ENCODE measurements at regions not wholly inside any gene's neighbourhood (a gene's known extent, or its start where the extent isn't known, plus 50 kb on each side); places are given as distances from the start of the nearest gene placed in this dataset.

DNA sequence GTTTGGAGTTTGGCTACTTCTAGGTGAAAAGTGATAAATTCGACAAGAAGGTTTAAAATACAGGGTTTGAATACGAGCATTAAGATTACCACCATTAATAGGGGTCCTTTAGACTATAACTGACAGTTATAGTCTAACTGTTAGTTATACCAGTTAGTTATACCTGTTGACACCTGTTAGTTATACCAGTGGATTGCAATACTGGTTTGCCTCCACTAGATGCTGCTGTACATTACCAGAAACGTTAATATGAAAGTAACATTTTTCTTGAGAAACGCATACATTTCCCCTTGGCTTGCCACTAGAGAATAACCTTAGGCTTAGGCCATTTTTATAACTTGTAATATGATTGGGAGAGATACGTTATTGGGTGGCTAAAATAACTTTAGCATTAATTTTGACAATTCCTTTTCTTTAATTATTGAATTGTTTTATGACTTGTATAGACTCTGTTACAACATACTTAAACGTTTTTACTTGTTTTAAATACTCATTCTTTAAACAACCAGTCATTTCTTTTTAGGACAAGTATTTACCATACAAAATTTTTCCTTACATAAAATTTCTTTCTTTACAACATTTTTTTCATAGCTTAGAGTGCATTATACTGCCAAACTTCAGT lies 911.2 kb downstream of the FSTL5 start:
- ChIA-PET CTCF (no interaction called here), POLR2A (ENCODE audit: low non-redundant PET) (no interaction called here)
- H3K4me1 ChIP-seq (ENCODE audit: insufficient read depth, low read length, poor library complexity, severe bottlenecking): no peaks in the 10 kb centered on the region
- H3K27ac ChIP-seq (ENCODE audit: low read depth, low read length, poor library complexity, severe bottlenecking): no peak overlapping the region
- no peak overlapping the region for H3K4me3 ChIP-seq (ENCODE audit: low read depth, low read length, poor library complexity, severe bottlenecking)
- no peaks in the 10 kb centered on the region for H3K36me3 ChIP-seq (ENCODE audit: insufficient read depth, low read length, poor library complexity, severe bottlenecking)
- peak; percentile 45 for DNase-seq (ENCODE audit: low spot score)
- TF ChIP-seq EZH2 (IDR thresholded peaks at IDR 0.05; ENCODE audit: borderline replicate concordance, low read depth, low read length, poor library complexity, severe bottlenecking) (no peak), CTCF (conservative IDR thresholded peaks at IDR 0.05; ENCODE audit: low read depth, low read length) (peak; percentile 80)
- BruUV-seq (replicated peaks): no TSS peak
- H3K27me3 ChIP-seq (replicated peaks; ENCODE audit: insufficient read depth, low read depth, low read length, poor library complexity): no peaks in the 10 kb centered on the region
- H3K9me3 ChIP-seq (ENCODE audit: low read depth, low read length, poor library complexity, severe bottlenecking): peaks cover 19% of the 10 kb centered on the region
- intact Hi-C loops (cut with micrococcal nuclease; ENCODE audit: unreplicated experiment): loop anchor here (10.0 kb wide), 3 partner anchors 912 to 1768 kb away; partner anchors contain the start of gene FSTL5

GRCh38 chr4:161249779-161250440 lies 913.9 kb downstream of the FSTL5 start:
- Histone ChIP-seq H3K4me1 (ENCODE audit: insufficient read depth, low read length, poor library complexity, severe bottlenecking) (no peaks in the 10 kb centered on the region), H3K27ac (ENCODE audit: low read depth, low read length, poor library complexity, severe bottlenecking) (no peak overlapping the region), H3K27me3 (replicated peaks; ENCODE audit: insufficient read depth, low read depth, low read length, poor library complexity) (no peaks in the 10 kb centered on the region), H3K9me3 (ENCODE audit: low read depth, low read length, poor library complexity, severe bottlenecking) (no peaks in the 10 kb centered on the region), H3K4me3 (ENCODE audit: low read depth, low read length, poor library complexity, severe bottlenecking) (no peak overlapping the region), H3K36me3 (ENCODE audit: insufficient read depth, low read length, poor library complexity, severe bottlenecking) (no peaks in the 10 kb centered on the region)
- TF ChIP-seq EZH2 (IDR thresholded peaks at IDR 0.05; ENCODE audit: borderline replicate concordance, low read depth, low read length, poor library complexity, severe bottlenecking) (no peak), CTCF (conservative IDR thresholded peaks at IDR 0.05; ENCODE audit: low read depth, low read length) (no peak)
- BruUV-seq (replicated peaks): no TSS peak
- POLR2A ChIA-PET (ENCODE audit: low non-redundant PET): no interaction called here
- no peak for DNase-seq (ENCODE audit: low spot score)
- CTCF ChIA-PET: no interaction called here
- intact Hi-C loops (cut with micrococcal nuclease; ENCODE audit: unreplicated experiment): loop anchor here (10.0 kb wide), 3 partner anchors 915 to 1765 kb away; partner anchors contain the start of gene FSTL5

DNA sequence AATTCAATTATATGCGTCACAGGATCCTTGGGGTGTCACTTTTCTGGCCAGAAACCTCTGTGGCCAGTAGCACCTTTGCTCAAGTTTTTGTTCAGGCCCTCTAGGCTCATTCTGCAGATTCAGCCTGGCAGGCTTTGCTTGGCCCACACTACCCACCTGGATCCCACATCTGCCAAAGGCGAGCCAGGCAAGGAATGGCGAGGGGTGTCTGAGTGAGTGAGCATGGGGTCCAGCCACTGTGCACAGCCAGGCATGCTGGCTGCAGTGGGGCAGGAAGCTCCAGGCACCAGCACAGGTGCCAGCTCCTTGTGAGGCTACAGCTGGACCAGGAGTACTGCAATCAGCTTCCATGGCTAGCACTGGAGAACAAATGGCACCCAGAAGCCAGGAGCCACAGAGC lies 914.9 kb downstream of the FSTL5 start:
- Histone ChIP-seq H3K27ac (ENCODE audit: low read depth, low read length, poor library complexity, severe bottlenecking) (no peak overlapping the region), H3K27me3 (replicated peaks; ENCODE audit: insufficient read depth, low read depth, low read length, poor library complexity) (no peaks in the 10 kb centered on the region), H3K4me1 (ENCODE audit: insufficient read depth, low read length, poor library complexity, severe bottlenecking) (no peaks in the 10 kb centered on the region), H3K36me3 (ENCODE audit: insufficient read depth, low read length, poor library complexity, severe bottlenecking) (no peaks in the 10 kb centered on the region), H3K4me3 (ENCODE audit: low read depth, low read length, poor library complexity, severe bottlenecking) (no peak overlapping the region), H3K9me3 (ENCODE audit: low read depth, low read length, poor library complexity, severe bottlenecking) (no peaks in the 10 kb centered on the region)
- no TSS peak for BruUV-seq (replicated peaks)
- POLR2A ChIA-PET (ENCODE audit: low non-redundant PET): no interaction called here
- TF ChIP-seq EZH2 (IDR thresholded peaks at IDR 0.05; ENCODE audit: borderline replicate concordance, low read depth, low read length, poor library complexity, severe bottlenecking) (no peak), CTCF (conservative IDR thresholded peaks at IDR 0.05; ENCODE audit: low read depth, low read length) (no peak)
- CTCF ChIA-PET: no interaction called here
- intact Hi-C loops (cut with micrococcal nuclease; ENCODE audit: unreplicated experiment): no loop called here
- no peak for DNase-seq (ENCODE audit: low spot score)
